ENCODE measurements at regions not wholly inside any gene's neighbourhood (a gene's known extent, or its start where the extent isn't known, plus 50 kb on each side); places are given as distances from the start of the nearest gene placed in this dataset.
"Not testable (repeated sequence)": the region's sequence is repeated elsewhere in the genome, so short reads cannot be mapped to it uniquely, and the experiment has no call there.

DNA sequence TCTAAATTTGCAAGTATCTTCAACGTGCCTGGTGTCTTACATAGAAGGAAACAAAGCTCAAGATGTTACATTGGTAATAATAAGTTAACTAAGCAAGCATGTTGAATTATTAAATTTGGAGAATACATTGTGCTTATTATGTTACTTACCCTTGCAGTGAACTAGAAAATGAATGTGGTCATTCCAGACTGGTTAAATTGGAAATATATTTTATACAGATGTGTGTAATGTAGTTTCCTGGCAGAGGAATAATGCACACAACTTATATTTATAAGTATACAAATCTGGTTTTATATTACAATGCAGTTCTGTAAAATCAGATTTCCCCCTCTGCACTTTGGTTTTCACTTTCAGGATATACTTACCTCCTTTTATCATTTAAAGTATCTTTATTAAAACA lies 159.9 kb upstream of the SLIT2 start:
- H3K27ac Mint-ChIP-seq, result no peak overlapping the region
- DNase-seq, result no peak

DNA sequence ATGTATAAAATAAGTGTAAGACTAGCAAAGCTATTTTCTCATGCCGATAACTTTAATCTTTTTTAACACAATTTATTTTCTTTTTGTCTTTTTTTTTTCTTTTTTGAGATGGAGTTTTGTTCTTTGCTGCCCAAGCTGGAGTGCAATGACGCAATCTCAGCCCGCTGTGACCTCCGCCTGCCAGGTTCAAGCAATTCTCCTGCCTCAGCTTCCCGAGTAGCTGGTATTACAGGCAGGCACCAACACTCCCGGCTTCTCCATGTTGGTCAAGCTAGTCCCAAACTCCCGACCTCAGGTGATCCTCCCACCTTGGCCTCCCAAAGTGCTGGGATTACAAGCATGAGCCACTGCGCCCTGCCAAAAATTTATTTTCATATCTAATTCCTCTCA lies 164.2 kb upstream of the SLIT2 start:
- Mint-ChIP-seq H3K27me3 (no peaks in the 10 kb centered on the region), H3K9me3 (peaks cover 2% of the 10 kb centered on the region), H3K27ac (no peak overlapping the region), H3K4me3 (no peak overlapping the region), H3K36me3 (ENCODE audit: low read depth) (no peaks in the 10 kb centered on the region), H3K4me1 (ENCODE audit: low read depth) (no peaks in the 10 kb centered on the region)
- DNase-seq, result no peak

More for the DNA sequence above, 159.9 kb upstream of the SLIT2 start:
- no peaks in the 10 kb centered on the region for H3K4me1 Mint-ChIP-seq (ENCODE audit: low read depth)
- no peaks in the 10 kb centered on the region for H3K27me3 Mint-ChIP-seq
- H3K4me3 Mint-ChIP-seq, result no peak overlapping the region
- H3K9me3 Mint-ChIP-seq, result peaks cover 6% of the 10 kb centered on the region
- no peaks in the 10 kb centered on the region for H3K36me3 Mint-ChIP-seq (ENCODE audit: low read depth)

DNA sequence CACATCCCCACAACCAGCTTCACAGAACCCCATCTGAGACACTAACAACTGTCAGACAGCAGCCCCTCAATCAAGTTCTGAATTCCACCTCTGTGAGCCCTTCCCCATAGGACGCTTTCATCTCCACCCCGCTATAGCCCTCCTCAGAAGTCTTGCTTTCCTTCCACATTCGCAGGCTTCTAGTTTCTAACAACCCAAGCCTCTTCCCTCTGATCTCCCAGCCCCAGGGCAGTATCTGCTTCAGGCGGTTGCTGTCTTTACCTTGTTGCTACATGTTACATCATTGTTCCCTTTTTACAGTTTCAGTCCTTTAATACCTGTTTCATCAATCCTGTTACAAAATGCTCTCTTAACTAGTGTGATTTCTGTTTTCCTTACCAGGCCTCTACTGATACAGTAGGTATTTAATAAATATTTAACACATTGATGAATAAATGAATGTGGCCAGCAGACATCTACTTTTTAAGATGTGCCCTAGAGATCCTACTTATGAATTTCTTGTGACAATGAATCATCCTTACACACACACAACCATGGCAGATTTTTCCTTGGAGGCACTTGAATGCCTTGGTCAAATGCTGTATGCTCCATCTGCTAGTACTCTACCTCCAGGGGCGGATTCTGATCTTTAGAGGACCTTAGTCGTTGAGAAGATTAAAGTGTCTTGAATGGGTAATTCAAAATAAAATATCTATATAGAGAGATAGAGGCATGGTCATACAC lies 164.7 kb upstream of the SLIT2 start:
- no peak for DNase-seq
- Mint-ChIP-seq H3K36me3 (ENCODE audit: low read depth) (no peaks in the 10 kb centered on the region), H3K27ac (no peak overlapping the region), H3K9me3 (peaks cover 2% of the 10 kb centered on the region), H3K4me3 (no peak overlapping the region), H3K27me3 (no peaks in the 10 kb centered on the region), H3K4me1 (ENCODE audit: low read depth) (no peaks in the 10 kb centered on the region)

DNA sequence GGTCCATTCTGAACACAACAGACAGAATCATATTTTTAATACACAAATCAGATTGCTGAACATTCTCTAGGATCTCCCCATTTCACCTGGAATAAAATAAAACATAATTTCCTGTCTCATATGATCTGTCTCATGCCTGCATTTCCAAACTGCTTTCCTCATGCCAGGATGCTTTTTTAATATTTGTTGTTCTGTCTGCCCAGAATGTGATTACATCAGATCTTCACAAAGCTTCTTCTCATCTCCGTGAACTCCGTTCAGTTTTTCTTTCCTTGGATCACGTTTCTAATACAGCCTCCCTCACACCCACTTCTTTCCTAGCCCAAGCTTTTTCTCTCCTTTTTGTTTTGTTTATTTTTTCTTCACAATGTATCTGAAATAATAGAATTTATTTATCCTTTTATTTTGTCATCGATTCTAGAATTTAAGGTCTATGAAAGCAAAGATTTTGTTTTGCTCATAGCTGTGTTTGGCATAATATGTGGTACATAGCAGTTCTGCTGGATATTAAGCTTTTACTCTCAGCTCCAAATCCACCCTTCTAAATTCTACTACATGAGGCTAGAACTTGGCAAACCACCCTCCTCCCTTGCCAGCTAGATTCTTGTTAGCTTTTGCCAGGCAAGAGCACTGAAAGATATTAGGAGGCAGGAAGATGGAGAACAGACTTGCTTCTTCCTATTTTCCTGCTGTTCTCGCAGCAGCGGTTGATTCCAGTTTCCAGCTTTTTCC lies 165.5 kb upstream of the SLIT2 start:
- H3K4me1 Mint-ChIP-seq (ENCODE audit: low read depth), result no peaks in the 10 kb centered on the region
- H3K27ac Mint-ChIP-seq, result no peak overlapping the region
- no peaks in the 10 kb centered on the region for H3K36me3 Mint-ChIP-seq (ENCODE audit: low read depth)
- H3K4me3 Mint-ChIP-seq, result no peak overlapping the region
- H3K27me3 Mint-ChIP-seq, result no peaks in the 10 kb centered on the region
- DNase-seq, result no peak
- H3K9me3 Mint-ChIP-seq, result peaks cover 2% of the 10 kb centered on the region

DNA sequence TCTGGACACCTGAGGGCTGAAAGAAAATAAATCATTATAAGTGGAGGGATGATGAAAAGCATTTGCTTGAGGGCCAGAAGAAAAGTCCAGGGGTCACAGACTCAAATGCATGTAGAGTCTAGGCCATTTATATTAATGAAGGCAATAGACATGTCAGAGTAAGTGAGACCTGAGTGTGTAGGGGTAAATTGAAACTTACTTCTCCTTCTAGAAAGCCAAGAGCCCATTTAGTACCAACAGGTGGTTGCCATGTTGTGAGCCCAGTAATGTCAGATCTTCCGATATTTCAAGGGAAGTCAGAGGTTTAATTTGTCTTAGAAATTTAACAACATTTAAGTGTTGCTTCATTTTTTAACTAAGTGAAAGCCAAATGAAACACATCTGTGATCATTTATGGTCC lies 166.1 kb upstream of the SLIT2 start:
- H3K27ac Mint-ChIP-seq, result no peak overlapping the region
- no peak overlapping the region for H3K4me3 Mint-ChIP-seq
- H3K36me3 Mint-ChIP-seq (ENCODE audit: low read depth), result no peaks in the 10 kb centered on the region
- H3K9me3 Mint-ChIP-seq, result peaks cover 2% of the 10 kb centered on the region
- no peaks in the 10 kb centered on the region for H3K27me3 Mint-ChIP-seq
- DNase-seq, result no peak
- H3K4me1 Mint-ChIP-seq (ENCODE audit: low read depth), result no peaks in the 10 kb centered on the region

DNA sequence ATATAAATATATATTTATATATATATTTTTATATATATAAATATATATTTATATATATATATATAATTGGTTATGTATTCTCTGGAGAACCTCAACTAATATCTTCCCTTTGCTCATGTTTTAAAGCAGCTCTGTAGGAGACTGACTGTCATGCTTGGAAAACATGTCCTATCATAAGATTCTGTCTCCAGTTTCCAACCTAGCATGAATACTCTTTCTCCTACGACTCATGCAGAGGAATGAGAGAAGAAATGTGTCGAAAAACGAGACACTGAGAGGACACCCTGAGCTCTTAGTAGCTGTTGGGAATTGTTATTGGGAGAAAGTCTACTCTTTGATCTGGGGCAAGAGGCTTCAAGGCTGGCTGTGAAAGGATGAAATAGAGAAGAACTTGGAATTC lies 166.5 kb upstream of the SLIT2 start:
- Mint-ChIP-seq H3K4me3 (no peak overlapping the region), H3K9me3 (peaks cover 2% of the 10 kb centered on the region), H3K36me3 (ENCODE audit: low read depth) (no peaks in the 10 kb centered on the region), H3K27ac (no peak overlapping the region), H3K4me1 (ENCODE audit: low read depth) (no peaks in the 10 kb centered on the region), H3K27me3 (no peaks in the 10 kb centered on the region)
- DNase-seq, result no peak

DNA sequence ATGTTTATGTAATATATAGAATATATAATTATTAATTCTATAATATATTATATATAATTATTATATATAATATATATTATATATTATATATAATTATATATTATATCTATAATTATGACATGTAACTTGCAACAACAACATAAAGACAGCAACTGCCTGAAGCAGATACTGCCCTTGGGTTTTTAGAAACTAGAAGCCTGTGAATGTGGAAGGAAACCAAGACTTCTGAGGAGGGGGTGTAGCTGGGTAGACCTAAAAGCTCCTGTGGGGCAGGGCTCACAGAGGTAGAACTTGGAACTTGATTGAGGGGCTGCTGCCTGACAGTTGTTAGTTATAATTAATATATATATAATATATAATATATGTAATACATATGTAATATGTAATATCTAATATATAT lies 167.2 kb upstream of the SLIT2 start:
- Mint-ChIP-seq H3K9me3 (peaks cover 2% of the 10 kb centered on the region), H3K4me3 (no peak overlapping the region), H3K36me3 (ENCODE audit: low read depth) (no peaks in the 10 kb centered on the region), H3K4me1 (ENCODE audit: low read depth) (no peaks in the 10 kb centered on the region), H3K27ac (no peak overlapping the region), H3K27me3 (no peaks in the 10 kb centered on the region)
- DNase-seq, result no peak

DNA sequence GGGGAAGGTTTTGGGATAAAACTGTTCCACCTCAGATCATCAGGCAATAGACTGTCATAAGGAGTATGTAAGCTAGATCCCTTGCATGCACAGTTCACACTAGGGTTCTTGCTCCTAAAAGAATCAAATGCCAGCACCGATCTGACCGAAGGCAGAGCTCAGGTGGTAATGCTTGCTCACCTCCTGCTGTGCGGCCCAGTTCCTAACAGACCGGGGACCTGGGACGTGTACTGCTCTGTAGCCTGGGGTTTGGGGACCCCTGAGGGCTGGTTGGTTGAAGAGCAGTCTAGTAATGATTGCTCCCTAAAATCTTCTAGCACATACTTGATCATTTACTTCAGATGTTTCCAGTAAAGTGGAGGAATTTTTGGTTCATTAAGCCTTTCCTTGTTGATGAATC lies 173.1 kb upstream of the SLIT2 start:
- H3K9me3 Mint-ChIP-seq, result peaks cover 5% of the 10 kb centered on the region
- H3K27ac Mint-ChIP-seq, result no peak overlapping the region
- no peaks in the 10 kb centered on the region for H3K4me1 Mint-ChIP-seq (ENCODE audit: low read depth)
- no peak overlapping the region for H3K4me3 Mint-ChIP-seq
- H3K36me3 Mint-ChIP-seq (ENCODE audit: low read depth), result no peaks in the 10 kb centered on the region
- DNase-seq, result no peak
- no peaks in the 10 kb centered on the region for H3K27me3 Mint-ChIP-seq

DNA sequence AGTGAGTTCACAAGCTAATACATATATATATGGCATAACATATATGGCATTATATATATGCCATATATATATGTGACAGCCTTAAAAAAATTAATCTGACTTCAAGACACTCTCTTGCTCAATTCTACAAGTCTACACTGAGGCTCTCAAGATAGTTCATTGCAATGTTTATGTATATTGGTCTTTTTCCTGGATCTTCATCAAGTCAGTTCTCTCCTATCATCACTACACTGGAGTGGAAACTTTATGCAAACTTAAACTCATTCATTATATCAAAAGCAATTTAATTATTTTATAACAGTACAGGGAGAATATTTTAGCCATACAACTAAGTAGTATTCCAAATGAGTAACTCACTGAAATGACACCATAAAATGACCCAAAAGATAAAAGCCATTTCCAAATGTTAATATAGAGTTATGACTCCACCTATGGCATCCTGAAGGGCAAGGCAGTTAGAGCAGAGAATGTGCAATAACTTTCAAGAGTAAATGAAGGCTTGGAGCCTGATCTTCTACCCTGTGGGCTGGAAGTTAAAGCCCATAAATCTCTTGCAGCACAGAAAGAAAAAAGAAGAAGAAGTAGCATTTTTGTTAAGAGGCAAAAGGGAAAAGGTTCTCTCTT lies 176.3 kb upstream of the SLIT2 start:
- Mint-ChIP-seq H3K27me3 (no peaks in the 10 kb centered on the region), H3K4me1 (ENCODE audit: low read depth) (no peaks in the 10 kb centered on the region), H3K9me3 (peaks cover 5% of the 10 kb centered on the region), H3K4me3 (no peak overlapping the region), H3K36me3 (ENCODE audit: low read depth) (no peaks in the 10 kb centered on the region), H3K27ac (no peak overlapping the region)
- no peak for DNase-seq

DNA sequence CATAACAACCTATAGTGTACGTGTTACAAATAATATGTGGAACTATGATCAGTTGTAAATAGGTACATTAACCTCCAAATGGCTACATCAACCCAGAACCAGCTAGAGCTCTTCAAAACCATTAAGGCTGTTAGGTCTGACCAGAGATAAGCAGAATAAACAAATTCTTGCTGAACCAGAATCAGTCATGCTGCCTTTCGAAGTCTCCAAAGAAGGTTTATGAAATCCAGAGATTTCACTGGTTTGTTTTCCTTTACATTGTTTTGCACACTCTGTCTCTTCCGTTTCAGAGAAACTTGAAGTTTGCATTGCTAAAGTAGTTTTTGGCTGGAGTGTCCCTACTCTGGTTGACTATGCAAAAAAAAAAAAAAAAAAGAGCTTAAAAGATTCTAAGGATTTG lies 177.3 kb upstream of the SLIT2 start:
- no peak for DNase-seq
- H3K4me1 Mint-ChIP-seq (ENCODE audit: low read depth), result no peaks in the 10 kb centered on the region
- no peaks in the 10 kb centered on the region for H3K27me3 Mint-ChIP-seq
- no peak overlapping the region for H3K27ac Mint-ChIP-seq
- H3K36me3 Mint-ChIP-seq (ENCODE audit: low read depth), result no peaks in the 10 kb centered on the region
- peaks cover 5% of the 10 kb centered on the region for H3K9me3 Mint-ChIP-seq
- no peak overlapping the region for H3K4me3 Mint-ChIP-seq

DNA sequence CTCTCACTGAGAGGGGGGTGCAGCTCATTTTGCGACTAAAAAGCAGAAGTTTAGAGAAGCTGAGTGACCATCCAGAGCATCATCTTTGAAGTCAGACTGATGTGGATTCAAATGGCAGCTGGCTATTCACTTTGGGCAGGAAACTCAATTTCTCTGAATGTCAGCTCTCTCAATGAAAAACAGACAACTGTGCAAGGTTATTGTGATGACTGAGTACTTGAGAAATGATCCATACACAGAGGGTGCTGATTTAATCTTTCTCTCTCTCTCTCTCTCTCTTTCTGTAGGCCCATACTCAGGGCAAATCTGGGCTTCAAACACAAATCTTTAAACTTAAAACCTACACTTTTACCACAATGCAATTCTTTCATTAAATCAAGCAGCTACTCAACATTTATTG lies 185.8 kb upstream of the SLIT2 start:
- H3K4me3 Mint-ChIP-seq, result no peak overlapping the region
- H3K27me3 Mint-ChIP-seq, result no peaks in the 10 kb centered on the region
- no peaks in the 10 kb centered on the region for H3K36me3 Mint-ChIP-seq (ENCODE audit: low read depth)
- no peak for DNase-seq
- peaks cover 19% of the 10 kb centered on the region for H3K9me3 Mint-ChIP-seq
- no peaks in the 10 kb centered on the region for H3K4me1 Mint-ChIP-seq (ENCODE audit: low read depth)
- no peak overlapping the region for H3K27ac Mint-ChIP-seq

DNA sequence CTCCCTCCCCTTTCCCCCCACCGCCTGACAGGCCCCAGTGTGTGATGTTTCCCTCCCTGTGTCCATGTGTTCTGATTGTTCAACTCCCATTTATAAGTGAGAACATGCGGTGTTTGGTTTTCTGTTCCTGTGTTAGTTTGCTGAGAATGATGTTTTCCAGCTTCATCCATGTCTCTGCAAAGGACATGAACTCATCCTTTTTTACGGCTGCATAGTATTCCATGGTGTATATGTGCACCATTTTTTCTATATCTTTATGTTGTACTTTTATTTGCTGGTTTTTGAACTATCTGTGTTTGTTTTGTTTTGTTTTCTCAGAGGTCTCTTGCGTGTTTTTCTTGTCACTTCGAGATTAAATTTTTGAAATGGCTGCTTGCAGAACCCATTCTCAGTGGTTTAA lies 188.8 kb upstream of the SLIT2 start:
- not testable (repeated sequence) for H3K27ac Mint-ChIP-seq; DNase-seq; H3K36me3 Mint-ChIP-seq (ENCODE audit: low read depth); H3K4me1 Mint-ChIP-seq (ENCODE audit: low read depth); H3K4me3 Mint-ChIP-seq; H3K27me3 Mint-ChIP-seq
- H3K9me3 Mint-ChIP-seq, result peaks cover 18% of the 10 kb centered on the region

DNA sequence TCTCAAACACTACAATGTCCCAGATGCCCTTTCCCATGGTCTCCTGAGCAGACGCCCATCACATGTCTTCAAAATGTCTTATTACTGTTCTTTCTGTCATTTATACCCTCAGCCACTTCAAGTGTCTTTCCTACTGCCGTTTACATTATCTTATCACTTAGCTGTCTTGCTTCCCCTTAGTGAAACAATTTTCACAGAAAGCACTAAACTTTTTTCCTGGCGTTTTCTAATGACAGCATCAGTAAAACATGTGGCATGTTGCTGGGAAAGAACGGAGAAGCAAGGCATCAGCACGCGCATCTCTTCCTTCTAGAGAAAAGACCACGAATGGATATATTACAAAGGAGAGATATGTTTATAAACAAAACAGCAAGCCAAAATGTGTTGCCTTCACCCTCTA lies 189.7 kb upstream of the SLIT2 start:
- Mint-ChIP-seq H3K4me1 (ENCODE audit: low read depth) (no peaks in the 10 kb centered on the region), H3K27me3 (no peaks in the 10 kb centered on the region), H3K27ac (no peak overlapping the region), H3K4me3 (no peak overlapping the region), H3K9me3 (peaks cover 23% of the 10 kb centered on the region), H3K36me3 (ENCODE audit: low read depth) (no peaks in the 10 kb centered on the region)
- DNase-seq, result no peak

DNA sequence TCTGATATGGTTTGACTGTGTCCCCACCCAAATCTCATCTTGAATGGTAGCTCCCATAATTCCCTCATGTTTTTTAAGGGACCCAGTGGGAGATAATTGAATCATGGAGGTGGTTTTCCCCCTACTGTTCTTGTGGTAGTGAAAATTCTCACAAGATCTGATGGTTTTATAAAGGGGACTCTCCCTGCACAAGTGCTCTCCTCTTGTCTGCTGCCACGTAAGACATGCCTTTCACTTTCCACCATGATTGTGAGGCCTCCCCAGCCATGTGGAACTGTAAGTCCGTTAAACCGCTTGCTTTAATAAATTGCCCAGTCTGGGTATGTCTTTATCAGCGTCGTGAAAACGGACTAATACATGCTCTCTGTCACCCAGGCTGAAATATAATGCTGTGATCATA lies 200.9 kb upstream of the SLIT2 start:
- Mint-ChIP-seq H3K9me3 (peaks cover 14% of the 10 kb centered on the region), H3K4me1 (ENCODE audit: low read depth) (no peaks in the 10 kb centered on the region), H3K4me3 (no peak overlapping the region), H3K27me3 (no peaks in the 10 kb centered on the region), H3K36me3 (ENCODE audit: low read depth) (no peaks in the 10 kb centered on the region), H3K27ac (no peak overlapping the region)
- DNase-seq, result no peak

DNA sequence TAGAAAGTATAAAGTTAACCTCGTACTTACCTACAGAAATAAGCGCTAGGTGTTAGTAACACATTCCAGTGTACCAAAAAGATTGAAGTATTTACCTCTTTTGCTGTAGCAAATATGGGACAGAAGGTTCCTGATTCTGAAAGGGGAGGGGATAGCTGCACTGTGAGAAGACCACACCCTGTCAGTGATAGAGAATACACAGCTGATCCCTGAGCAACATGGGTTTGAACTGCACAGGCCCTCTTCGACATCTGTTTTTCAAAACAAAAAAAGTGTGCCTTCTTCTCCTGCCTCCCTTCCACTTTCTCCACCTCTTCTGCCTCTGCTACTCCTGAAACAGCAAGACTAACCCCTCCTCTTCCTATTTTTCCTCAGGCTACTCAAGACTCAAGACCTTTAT lies 201.8 kb upstream of the SLIT2 start:
- no peaks in the 10 kb centered on the region for H3K4me1 Mint-ChIP-seq (ENCODE audit: low read depth)
- H3K27ac Mint-ChIP-seq, result no peak overlapping the region
- H3K9me3 Mint-ChIP-seq, result peaks cover 12% of the 10 kb centered on the region
- no peaks in the 10 kb centered on the region for H3K36me3 Mint-ChIP-seq (ENCODE audit: low read depth)
- no peak overlapping the region for H3K4me3 Mint-ChIP-seq
- no peaks in the 10 kb centered on the region for H3K27me3 Mint-ChIP-seq
- no peak for DNase-seq
